NCI-H128 (cell line): ENCODE measurements at regions not wholly inside any gene's neighbourhood (a gene's known extent, or its start where the extent isn't known, plus 50 kb on each side); places are given as distances from the start of the nearest gene placed in this dataset.
"Not testable (repeated sequence)": the region's sequence is repeated elsewhere in the genome, so short reads cannot be mapped to it uniquely, and the experiment has no call there.

Source experiments
- DNase-seq: peaks from one replicate; lab custom pipeline; 2025; ENCODE audit not compliant: unreplicated experiment; lab: John Stamatoyannopoulos, UW

DNA sequence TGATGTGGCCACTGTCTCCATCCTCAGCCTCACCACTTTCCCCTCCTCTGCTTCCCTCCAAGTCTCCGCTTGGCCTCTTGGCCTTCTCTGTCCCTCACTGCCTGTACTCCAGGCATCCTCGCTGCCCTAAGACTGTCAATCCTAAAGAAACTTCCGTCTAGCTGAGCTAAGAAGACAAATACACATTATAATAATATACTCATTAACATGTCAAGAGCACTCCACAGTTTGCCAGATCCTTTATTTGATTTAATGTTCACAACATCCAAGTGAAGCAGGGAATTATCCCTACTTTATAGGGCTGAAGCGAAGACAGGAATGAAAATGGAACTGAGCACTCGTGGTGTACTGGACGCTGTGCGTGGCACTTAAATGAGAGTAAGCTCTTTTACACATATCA, 72.4 kb upstream of the SLC22A23 start:
- DNase-seq = no peak

DNA sequence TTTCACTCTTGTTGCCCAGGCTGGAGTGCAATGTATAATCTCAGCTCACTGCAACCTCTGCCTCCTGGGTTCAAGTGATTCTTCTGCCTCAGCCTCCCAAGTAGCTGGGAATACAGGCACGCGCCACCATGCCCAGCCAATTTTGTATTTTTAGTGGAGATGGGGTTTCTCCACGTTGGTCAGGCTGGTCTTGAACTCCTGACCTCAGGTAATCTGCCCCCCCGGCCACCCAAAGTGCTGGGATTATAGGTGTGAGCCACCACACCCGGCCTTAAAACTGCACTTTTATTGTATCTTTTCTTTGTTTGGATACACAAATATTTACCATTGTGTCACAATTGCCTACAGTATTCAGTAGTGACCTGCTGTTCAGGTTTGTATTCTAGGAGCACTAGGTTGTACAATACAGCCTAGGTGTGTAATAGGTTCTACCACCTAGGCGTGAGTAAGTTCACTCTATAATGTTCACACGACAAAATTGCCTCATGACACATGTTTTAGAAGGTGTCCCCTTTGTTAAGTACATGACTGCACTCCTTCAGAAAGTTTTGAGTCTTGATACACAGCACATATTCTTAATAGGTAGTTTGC, 71.3 kb upstream of the SLC22A23 start:
- DNase-seq = not testable (repeated sequence)

GRCh38 chr6:3527651-3527977, 70.8 kb upstream of the SLC22A23 start:
- no peak for DNase-seq

- DNase-seq = no peak
Observed at GRCh38 chr6:3526962-3527650, 70.3 kb upstream of the SLC22A23 start.

DNA sequence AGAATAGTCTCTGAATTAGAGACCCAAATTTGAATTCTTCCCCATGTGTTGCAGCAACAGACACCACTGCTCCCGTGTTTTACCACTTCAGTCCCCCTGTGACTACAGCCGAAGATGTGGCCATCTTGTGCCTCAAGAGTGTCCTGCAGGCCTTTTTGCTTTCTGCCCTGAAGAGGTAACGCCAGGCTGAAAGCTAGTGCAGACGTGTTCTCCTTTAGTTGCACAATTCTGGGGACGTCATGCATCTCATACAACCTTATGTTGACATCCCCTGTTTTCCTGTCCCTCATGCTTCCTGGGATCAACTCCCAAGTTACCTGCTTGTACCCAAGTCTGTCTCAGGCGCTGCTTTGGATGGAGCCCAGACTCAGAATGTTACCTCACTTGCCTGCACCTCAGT, 69.1 kb upstream of the SLC22A23 start:
- DNase-seq = no peak

GRCh38 chr6:3524456-3524855, 67.6 kb upstream of the SLC22A23 start:
- DNase-seq = no peak

DNA sequence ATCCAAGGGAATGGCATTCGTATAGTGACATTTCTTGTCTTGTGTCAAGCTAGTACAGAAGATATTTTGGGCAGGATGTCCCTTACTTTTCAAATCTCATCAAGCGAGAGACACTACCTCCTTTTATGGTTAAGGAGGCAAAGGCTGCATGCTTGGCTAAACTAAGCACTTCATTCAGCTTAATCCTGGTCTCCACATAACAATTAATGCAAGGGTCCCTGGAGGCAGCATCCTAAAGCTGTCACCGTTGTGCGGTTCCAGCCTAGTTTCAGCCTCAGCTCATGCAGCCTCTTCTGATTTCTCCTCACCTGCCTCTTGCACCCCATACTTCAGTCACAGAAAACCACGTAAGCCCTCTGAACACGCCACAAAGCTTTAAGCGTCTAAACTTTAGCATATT, 67.1 kb upstream of the SLC22A23 start:
- no peak for DNase-seq

GRCh38 chr6:3523271-3523670, 66.4 kb upstream of the SLC22A23 start:
- DNase-seq = no peak

GRCh38 chr6:3522561-3523260, 65.9 kb upstream of the SLC22A23 start:
- no peak for DNase-seq

DNA sequence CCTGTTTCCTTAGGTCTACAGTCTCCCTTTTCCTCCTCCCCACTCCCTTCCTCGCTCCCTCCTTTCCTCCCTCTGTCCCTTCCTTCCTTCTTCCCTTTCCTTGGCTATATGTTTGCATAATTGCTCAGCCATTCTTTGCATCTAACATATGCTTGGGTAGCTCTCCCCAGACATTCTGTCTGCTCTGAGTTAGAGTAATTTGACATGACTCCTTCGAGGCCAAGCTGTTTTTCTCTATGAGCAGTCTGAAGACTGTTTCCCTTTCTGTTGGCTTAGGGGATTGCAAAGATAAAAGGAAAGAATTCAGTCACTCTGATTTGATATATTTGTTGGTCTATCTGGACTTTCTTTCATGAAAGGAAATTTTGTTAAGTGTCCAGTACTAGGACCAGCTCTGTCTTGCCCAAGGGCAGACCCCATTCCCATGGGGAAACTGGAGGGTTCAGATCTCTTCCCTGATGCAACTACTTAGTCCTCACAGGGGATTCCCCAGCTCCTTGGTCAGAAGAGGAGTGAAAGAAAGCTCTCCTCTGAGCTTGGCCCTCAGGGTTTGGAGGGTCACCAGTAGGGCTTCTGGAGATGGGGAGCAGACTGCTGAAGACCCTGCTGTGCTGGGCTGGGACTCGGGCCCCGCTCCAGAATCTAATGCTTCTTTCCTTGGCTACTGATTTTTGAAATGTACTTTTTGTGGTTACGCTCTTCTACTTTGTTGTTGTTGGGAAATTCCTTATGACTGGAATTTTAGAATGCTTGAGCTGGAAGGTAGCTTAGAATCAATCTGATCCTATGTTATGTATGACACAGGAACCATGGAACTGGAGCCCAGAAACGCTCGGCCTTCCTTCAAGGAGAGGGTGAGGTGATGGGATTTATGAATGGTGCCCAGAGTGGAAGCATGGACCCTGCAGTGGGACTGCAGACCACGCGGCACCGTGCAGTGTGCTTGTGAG, 63.7 kb upstream of the SLC22A23 start:
- no peak for DNase-seq

DNA sequence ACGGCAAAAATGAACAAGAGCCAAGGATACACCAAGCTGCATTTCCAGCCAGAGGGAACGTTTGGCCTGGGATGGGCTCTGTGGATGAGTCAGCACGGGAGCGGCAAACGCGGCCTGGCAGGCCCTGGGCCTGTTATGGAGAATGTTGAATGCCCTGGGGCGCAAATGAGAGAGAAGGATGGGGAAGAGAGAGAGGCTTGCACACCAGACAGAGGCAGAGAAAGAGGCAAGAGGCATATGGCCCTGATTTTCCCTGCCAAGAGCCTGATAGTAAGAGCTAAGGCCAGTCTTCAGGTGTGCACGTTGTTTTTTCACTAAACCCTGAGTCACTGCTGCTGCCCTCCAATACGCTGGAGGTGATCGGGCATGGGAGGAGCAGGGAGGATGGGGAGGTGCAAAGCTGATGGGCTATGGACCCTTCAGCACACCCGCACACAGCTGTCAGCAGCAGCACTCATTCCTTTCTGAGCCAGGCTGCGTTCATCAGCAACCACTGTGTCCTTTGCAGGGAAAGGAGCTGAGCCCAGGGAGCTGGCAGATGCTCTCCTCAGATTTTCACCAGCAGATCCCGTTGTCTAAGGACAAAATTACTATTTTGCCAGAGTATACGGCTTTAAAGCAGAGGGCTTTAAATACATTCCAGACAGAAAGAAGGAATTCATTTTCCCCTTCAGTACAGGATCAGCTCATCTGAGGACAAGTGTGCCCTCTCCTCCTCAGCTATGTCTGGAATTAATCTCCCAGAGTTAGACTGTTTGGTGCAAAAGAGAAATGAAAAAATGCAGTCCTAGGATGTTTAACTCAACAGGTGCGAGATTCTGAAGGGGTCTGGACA, 61.7 kb upstream of the SLC22A23 start:
- no peak for DNase-seq

DNA sequence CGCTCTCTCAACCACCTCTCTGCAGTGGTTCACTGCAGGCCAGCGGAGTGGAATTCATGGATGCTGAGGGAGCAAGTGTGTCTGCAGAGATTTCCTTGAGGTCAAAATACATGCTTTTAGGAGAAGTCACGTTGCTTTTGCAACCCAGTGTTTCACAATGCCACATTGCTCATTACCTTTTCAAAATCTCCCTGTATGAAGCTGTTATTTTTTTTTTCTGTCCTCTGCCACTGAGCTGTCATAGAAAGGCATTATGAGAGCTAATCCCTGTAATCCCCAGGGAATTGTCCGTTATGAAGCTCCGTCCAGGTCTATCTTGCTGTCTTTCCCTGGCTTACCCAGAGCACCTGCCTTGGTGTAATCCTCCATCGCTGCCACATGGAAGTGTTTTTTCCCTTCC, 60.5 kb upstream of the SLC22A23 start:
- DNase-seq = no peak

DNA sequence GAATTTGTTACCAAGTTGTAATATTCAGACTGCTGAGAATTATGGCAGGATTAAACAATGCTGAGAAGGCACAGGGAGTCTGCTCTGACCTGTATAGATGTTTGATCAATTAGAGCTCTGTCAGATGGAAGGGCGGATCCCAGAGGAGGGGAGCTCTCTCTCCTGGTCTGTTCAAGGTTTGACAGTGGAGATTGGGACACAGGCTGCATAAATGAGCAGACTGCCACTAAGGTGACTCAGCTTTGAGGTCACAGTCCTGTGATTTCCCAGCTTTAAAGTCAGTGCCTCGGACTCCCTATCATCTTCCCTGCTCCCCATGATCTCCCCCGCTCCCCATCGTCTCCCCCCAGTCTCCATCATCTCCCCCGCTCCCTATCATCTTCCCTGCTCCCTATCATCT, 59.2 kb upstream of the SLC22A23 start:
- DNase-seq = no peak

DNA sequence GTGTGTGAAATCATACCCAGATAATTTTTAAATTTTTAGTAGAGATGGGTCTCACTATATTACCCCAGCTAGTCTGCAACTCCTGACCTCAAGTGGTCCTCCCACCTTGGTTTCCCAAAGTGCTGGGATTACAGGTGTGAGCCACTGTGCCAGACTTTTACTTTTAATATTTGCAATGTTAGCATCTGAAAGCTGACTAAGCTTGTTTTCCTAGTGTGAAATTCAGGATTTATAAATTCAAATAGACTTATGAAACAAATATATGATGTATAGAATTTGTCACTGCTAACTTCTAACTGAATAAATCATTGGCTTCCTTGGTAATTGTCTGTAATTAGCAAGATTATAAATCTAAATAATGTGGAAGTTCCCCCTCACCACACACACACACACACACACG, 58.8 kb upstream of the SLC22A23 start:
- DNase-seq = no peak

DNA sequence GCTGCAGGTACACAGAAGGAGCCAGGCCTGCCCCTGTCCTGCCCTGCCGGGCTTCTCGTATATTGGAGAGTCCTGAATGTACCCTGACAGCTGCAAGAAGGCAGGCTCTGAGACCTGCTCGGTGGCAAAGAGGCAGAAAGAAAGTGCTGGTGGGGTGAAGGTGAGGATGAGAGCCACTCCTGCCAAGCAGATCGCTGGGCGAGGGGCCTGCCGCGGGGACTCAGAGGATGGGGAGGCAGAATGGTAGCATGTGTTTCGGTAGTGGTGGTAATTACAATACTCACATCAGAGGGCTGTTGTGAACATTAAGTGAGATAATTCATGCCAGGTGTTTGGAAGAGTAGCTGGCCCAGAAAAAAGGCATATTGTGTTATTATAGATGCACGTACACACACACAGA, 56.6 kb upstream of the SLC22A23 start:
- DNase-seq = no peak

- no peak for DNase-seq
Observed at GRCh38 chr6:3512832-3513231, 56.0 kb upstream of the SLC22A23 start.

DNA sequence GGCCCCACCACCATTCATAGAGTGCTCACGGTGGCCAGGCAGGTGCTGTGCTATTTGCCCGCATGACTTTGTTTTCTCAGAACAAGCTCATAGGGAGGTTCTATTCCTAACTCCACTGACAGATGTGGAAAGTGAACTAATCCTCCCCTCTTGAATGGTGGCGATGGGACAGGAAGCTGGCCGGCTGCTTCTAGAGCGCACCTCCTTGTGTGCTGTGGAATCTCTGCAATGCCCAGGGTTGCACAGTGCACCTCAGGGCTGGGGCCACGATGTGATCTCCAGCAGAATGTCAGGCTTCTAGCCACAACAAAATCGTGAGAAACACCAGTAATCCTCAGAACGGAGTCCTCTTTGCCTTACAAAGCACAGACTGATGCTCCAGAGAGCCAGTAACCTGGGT, 53.8 kb upstream of the SLC22A23 start:
- no peak for DNase-seq

DNA sequence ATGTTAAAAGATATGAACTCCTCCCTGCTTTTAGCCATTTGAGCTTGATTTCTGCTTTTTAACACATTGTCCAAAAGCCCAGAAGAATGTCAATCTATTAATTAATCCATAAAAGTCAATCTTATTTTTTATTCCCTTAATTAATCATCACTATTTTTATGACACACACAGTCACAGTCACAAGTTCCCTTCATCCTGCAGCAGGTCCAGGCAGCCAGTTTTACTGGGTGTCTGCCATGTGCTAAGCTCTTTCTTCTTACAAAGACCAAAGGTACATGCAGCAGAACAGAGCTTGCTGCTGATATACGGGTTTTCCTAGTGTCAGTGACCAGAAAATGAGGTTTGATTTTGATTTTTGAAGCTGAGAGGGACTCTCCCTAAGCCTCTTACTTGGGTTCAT, 53.3 kb upstream of the SLC22A23 start:
- DNase-seq = no peak

GRCh38 chr6:3509336-3509735, 52.5 kb upstream of the SLC22A23 start:
- no peak for DNase-seq

- no peak for DNase-seq
Observed at GRCh38 chr6:3506751-3507383, 50.0 kb upstream of the SLC22A23 start.
